ENCODE measurements at regions not wholly inside any gene's neighbourhood (a gene's known extent, or its start where the extent isn't known, plus 50 kb on each side); places are given as distances from the start of the nearest gene placed in this dataset.

GRCh38 chr10:131830446-131831130 lies 70.2 kb upstream of the PPP2R2D start:
- Mint-ChIP-seq H3K27me3 (ENCODE audit: low read depth in 3 of 3) (peaks cover 0 to 6% (median 3%) of the 10 kb centered on the region in 3 donors), H3K9me3 (peaks cover 0 to 10% (median 6%) of the 10 kb centered on the region in 7 donors), H3K27ac (no peak overlapping the region), H3K4me1 (no peaks in the 10 kb centered on the region), H3K4me3 (no peak overlapping the region), H3K36me3 (no peaks in the 10 kb centered on the region)
- intact Hi-C loops (cut with micrococcal nuclease), result no loop called here
- WGBS (ENCODE audit: insufficient coverage), result 93% methylated on average over 13 of the region's 13 CpGs
- H3K27ac ChIP-seq (ENCODE audit: low read depth in 1 of 2, low read length in 2 of 2), result no peak overlapping the region
- H3K9me3 ChIP-seq (replicated peaks in 1 of 2; ENCODE audit: control insufficient read depth in 1 of 2, insufficient read depth in 1 of 2, low read length in 2 of 2), result peaks cover 0 to 10% of the 10 kb centered on the region in 2 donors
- H3K79me2 ChIP-seq (ENCODE audit: insufficient read depth, low read length), result no peaks in the 10 kb centered on the region
- DNase-seq, result no peak
- no peaks in the 10 kb centered on the region for H3K4me1 ChIP-seq (ENCODE audit: control insufficient read depth in 1 of 2, insufficient read depth in 2 of 2, low read length in 2 of 2)
- H2AFZ ChIP-seq (ENCODE audit: insufficient read depth, low read depth, low read length, poor library complexity, severe bottlenecking), result no peak overlapping the region
- H3K9ac ChIP-seq (ENCODE audit: insufficient read depth, low read length, poor library complexity, severe bottlenecking), result no peak overlapping the region
- H4K20me1 ChIP-seq (ENCODE audit: insufficient read depth, low read length), result no peaks in the 10 kb centered on the region
- H3K27me3 ChIP-seq (ENCODE audit: control insufficient read depth in 2 of 2, insufficient read depth in 2 of 2, low read length in 2 of 2), result no peaks in the 10 kb centered on the region
- no peak overlapping the region for H3K4me3 ChIP-seq (replicated peaks in 1 of 3; ENCODE audit: low read depth in 2 of 3, low read length in 3 of 3)
- H3K4me2 ChIP-seq (replicated peaks; ENCODE audit: extremely low read depth, low read length, poor library complexity, severe bottlenecking), result no peak overlapping the region
- H3K36me3 ChIP-seq (replicated peaks in 1 of 2; ENCODE audit: control insufficient read depth in 1 of 2, insufficient read depth in 2 of 2, low read length in 2 of 2), result no peaks in the 10 kb centered on the region
- TF ChIP-seq CTCF (IDR thresholded peaks at IDR 0.05), result no peak

GRCh38 chr10:131831561-131831960 lies 69.2 kb upstream of the PPP2R2D start:
- Histone ChIP-seq H3K27ac (ENCODE audit: low read depth in 1 of 2, low read length in 2 of 2) (no peak overlapping the region), H3K36me3 (replicated peaks in 1 of 2; ENCODE audit: control insufficient read depth in 1 of 2, insufficient read depth in 2 of 2, low read length in 2 of 2) (no peaks in the 10 kb centered on the region), H3K4me2 (replicated peaks; ENCODE audit: extremely low read depth, low read length, poor library complexity, severe bottlenecking) (no peak overlapping the region), H3K27me3 (ENCODE audit: control insufficient read depth in 2 of 2, insufficient read depth in 2 of 2, low read length in 2 of 2) (no peaks in the 10 kb centered on the region), H3K4me1 (ENCODE audit: control insufficient read depth in 1 of 2, insufficient read depth in 2 of 2, low read length in 2 of 2) (no peaks in the 10 kb centered on the region), H3K9me3 (replicated peaks in 1 of 2; ENCODE audit: control insufficient read depth in 1 of 2, insufficient read depth in 1 of 2, low read length in 2 of 2) (peaks cover 0 to 10% of the 10 kb centered on the region in 2 donors), H2AFZ (ENCODE audit: insufficient read depth, low read depth, low read length, poor library complexity, severe bottlenecking) (no peak overlapping the region), H3K4me3 (replicated peaks in 1 of 3; ENCODE audit: low read depth in 2 of 3, low read length in 3 of 3) (no peak overlapping the region), H3K9ac (ENCODE audit: insufficient read depth, low read length, poor library complexity, severe bottlenecking) (no peak overlapping the region), H4K20me1 (ENCODE audit: insufficient read depth, low read length) (no peaks in the 10 kb centered on the region), H3K79me2 (ENCODE audit: insufficient read depth, low read length) (no peaks in the 10 kb centered on the region)
- no peaks in the 10 kb centered on the region for H3K36me3 Mint-ChIP-seq
- DNase-seq, result no peak
- no peak overlapping the region for H3K4me3 Mint-ChIP-seq
- peaks cover 0 to 6% (median 0%) of the 10 kb centered on the region in 3 donors for H3K27me3 Mint-ChIP-seq (ENCODE audit: low read depth in 3 of 3)
- H3K4me1 Mint-ChIP-seq, result no peaks in the 10 kb centered on the region
- no peak for TF ChIP-seq CTCF (IDR thresholded peaks at IDR 0.05)
- no peak overlapping the region for H3K27ac Mint-ChIP-seq
- intact Hi-C loops (cut with micrococcal nuclease), result no loop called here
- H3K9me3 Mint-ChIP-seq, result peaks cover 0 to 10% (median 7%) of the 10 kb centered on the region in 7 donors
- WGBS (ENCODE audit: insufficient coverage), result 76% methylated on average over 14 of the region's 14 CpGs

Measured in CD14-positive monocyte (primary cell).